ENCODE measurements at regions not wholly inside any gene's neighbourhood (a gene's known extent, or its start where the extent isn't known, plus 50 kb on each side); places are given as distances from the start of the nearest gene placed in this dataset.

DNA sequence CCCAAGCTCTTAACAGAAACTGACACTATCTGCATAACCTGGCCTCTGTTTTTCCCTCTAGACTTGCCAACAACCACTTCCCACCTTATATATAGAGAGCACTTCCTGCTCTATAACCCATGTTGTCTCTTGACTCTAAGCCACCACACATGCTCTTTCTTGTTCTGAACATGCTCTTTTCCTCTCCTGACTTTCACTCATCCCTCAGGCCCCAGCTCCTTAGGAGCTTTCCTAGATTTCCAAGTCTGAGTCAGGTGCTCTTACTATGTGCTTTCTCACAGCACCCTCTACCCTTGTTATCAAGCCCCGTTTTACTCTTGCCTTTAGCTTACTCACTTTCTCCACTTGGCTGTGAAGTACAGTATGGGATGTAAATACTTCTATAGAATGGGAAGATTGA, 143.9 kb upstream of the EYA4 start:
- no peak for DNase-seq
- Histone ChIP-seq H3K27ac (no peak overlapping the region), H3K4me1 (no peaks in the 10 kb centered on the region), H3K27me3 (no peaks in the 10 kb centered on the region), H3K4me3 (no peak overlapping the region), H3K9me3 (no peaks in the 10 kb centered on the region), H3K36me3 (no peaks in the 10 kb centered on the region)
- in situ Hi-C loops (cut with MboI; ENCODE audit: low pct_ligation_motif_present in 1 of 4, low pct_unique_long_range_greater_than_20kb in 1 of 4, low sequenced_read_pairs in 3 of 4) (no loop called here), intact Hi-C loops (cut with DNase I; ENCODE audit: low total_unique reads) (no loop called here)
- WGBS, 2 donors (ENCODE audit: low coverage in 1 of 2), result 56 to 71% methylated on average over 1 of the region's 1 CpG
- no peak for TF ChIP-seq POLR2A (IDR thresholded peaks at IDR 0.05)
- TF ChIP-seq EP300 (IDR thresholded peaks at IDR 0.05; ENCODE audit: low read depth), result no peak
- TF ChIP-seq, protein P1, sequence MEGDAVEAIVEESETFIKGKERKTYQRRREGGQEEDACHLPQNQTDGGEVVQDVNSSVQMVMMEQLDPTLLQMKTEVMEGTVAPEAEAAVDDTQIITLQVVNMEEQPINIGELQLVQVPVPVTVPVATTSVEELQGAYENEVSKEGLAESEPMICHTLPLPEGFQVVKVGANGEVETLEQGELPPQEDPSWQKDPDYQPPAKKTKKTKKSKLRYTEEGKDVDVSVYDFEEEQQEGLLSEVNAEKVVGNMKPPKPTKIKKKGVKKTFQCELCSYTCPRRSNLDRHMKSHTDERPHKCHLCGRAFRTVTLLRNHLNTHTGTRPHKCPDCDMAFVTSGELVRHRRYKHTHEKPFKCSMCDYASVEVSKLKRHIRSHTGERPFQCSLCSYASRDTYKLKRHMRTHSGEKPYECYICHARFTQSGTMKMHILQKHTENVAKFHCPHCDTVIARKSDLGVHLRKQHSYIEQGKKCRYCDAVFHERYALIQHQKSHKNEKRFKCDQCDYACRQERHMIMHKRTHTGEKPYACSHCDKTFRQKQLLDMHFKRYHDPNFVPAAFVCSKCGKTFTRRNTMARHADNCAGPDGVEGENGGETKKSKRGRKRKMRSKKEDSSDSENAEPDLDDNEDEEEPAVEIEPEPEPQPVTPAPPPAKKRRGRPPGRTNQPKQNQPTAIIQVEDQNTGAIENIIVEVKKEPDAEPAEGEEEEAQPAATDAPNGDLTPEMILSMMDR (IDR thresholded peaks at IDR 0.05), result no peak
- no peak for TF ChIP-seq POLR2AphosphoS5 (IDR thresholded peaks at IDR 0.05)

DNA sequence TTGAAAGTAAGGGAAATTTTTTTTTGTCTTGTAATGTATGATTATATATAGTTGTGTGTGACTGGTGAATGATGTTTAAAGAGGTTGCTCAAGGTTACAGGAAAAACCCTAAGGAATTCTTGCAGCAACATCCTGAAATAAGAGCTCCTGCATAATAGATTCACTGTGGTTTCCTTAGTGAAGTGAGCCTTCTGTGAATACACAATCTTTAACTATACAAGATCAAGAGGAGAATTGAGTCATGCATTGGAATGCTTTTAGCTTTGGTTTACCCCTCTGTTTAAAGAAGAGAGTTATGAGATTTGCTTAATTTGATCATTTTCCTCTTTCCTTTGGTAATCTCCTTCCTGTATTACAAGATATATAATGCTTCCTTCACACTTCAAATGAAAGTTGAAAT, 141.6 kb upstream of the EYA4 start:
- intact Hi-C loops (cut with DNase I; ENCODE audit: low total_unique reads) (no loop called here), in situ Hi-C loops (cut with MboI; ENCODE audit: low pct_ligation_motif_present in 1 of 4, low pct_unique_long_range_greater_than_20kb in 1 of 4, low sequenced_read_pairs in 3 of 4) (no loop called here)
- no peaks in the 10 kb centered on the region for H3K9me3 ChIP-seq
- no peak for DNase-seq
- no peaks in the 10 kb centered on the region for H3K36me3 ChIP-seq
- no peaks in the 10 kb centered on the region for H3K4me1 ChIP-seq
- no peaks in the 10 kb centered on the region for H3K27me3 ChIP-seq
- TF ChIP-seq, protein P1 (IDR thresholded peaks at IDR 0.05), result no peak
- no peak for TF ChIP-seq POLR2AphosphoS5 (IDR thresholded peaks at IDR 0.05)
- no peak for TF ChIP-seq EP300 (IDR thresholded peaks at IDR 0.05; ENCODE audit: low read depth)
- no peak for TF ChIP-seq POLR2A (IDR thresholded peaks at IDR 0.05)
- H3K27ac ChIP-seq, result no peak overlapping the region
- H3K4me3 ChIP-seq, result no peak overlapping the region

DNA sequence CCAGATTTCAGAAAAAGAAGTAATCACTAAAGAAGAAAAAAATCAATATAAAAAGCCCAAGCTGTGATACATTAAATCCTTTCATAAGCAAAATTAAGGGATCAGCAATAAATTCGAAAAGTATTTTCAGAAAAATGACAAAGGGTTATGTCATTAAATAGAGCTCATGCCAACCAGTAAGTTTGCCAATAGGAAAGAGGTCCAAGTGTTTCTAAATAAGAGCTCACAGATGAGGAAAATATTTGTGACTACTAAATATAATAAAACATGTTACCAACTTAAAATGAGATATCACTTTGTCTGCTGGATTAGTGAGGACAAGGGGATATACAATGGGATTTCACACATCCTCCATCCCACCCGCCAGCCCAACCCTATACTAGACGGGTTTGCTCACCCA, 140.3 kb upstream of the EYA4 start:
- no peak for DNase-seq
- TF ChIP-seq, protein P1 (IDR thresholded peaks at IDR 0.05), result no peak
- TF ChIP-seq POLR2AphosphoS5 (IDR thresholded peaks at IDR 0.05) (no peak), EP300 (IDR thresholded peaks at IDR 0.05; ENCODE audit: low read depth) (no peak), POLR2A (IDR thresholded peaks at IDR 0.05) (no peak)
- intact Hi-C loops (cut with DNase I; ENCODE audit: low total_unique reads) (no loop called here), in situ Hi-C loops (cut with MboI; ENCODE audit: low pct_ligation_motif_present in 1 of 4, low pct_unique_long_range_greater_than_20kb in 1 of 4, low sequenced_read_pairs in 3 of 4) (no loop called here)
- Histone ChIP-seq H3K9me3 (no peaks in the 10 kb centered on the region), H3K4me3 (no peak overlapping the region), H3K27ac (no peak overlapping the region), H3K4me1 (no peaks in the 10 kb centered on the region), H3K36me3 (no peaks in the 10 kb centered on the region), H3K27me3 (no peaks in the 10 kb centered on the region)
- 72 to 73% methylated on average over 3 of the region's 3 CpGs for WGBS, 2 donors (ENCODE audit: low coverage in 1 of 2)

DNA sequence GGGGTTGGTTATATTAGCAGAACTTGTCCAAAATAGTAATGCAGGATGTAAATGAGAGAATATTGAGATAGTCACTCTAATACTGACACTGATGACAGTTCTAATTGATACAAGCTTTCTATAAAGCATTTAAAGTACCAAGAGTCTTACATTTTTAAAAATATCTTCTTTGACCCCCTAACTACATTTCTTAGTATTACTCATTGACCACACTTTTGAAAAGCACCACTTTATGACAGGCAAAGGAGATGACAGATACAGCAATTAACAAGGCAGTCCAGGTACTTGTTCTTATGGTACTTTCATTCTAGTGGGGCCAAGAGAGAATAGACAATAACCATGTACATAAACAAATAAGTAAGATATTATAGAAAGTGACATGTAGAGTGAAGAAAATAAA, 139.4 kb upstream of the EYA4 start:
- Histone ChIP-seq H3K4me1 (no peaks in the 10 kb centered on the region), H3K27ac (no peak overlapping the region), H3K4me3 (no peak overlapping the region), H3K36me3 (no peaks in the 10 kb centered on the region), H3K27me3 (no peaks in the 10 kb centered on the region), H3K9me3 (no peaks in the 10 kb centered on the region)
- in situ Hi-C loops (cut with MboI; ENCODE audit: low pct_ligation_motif_present in 1 of 4, low pct_unique_long_range_greater_than_20kb in 1 of 4, low sequenced_read_pairs in 3 of 4), result no loop called here
- no peak for DNase-seq
- intact Hi-C loops (cut with DNase I; ENCODE audit: low total_unique reads), result no loop called here
- no peak for TF ChIP-seq POLR2AphosphoS5 (IDR thresholded peaks at IDR 0.05)
- no peak for TF ChIP-seq POLR2A (IDR thresholded peaks at IDR 0.05)

DNA sequence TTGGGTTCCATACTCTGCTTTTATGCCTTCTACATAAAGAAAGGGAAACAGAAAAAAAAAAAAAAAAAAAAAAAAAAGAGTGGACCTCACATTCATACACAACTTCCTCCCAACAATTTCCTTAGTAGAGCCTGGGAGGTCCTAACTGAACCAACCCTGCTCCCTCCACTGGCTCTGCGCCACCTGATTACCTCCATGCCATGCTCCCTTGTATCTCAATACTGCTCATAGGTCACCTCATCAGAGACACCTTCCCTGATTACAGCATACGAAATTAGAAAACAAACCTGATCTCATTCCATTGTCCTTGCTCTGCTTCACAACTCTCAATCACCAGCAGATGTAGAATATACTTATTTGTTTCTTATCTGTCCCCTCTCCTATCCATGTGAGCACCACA, 134.2 kb upstream of the EYA4 start:
- Histone ChIP-seq H3K27me3 (no peaks in the 10 kb centered on the region), H3K36me3 (no peaks in the 10 kb centered on the region), H3K4me3 (no peak overlapping the region), H3K4me1 (no peaks in the 10 kb centered on the region), H3K27ac (no peak overlapping the region), H3K9me3 (no peaks in the 10 kb centered on the region)
- in situ Hi-C loops (cut with MboI; ENCODE audit: low pct_ligation_motif_present in 1 of 4, low pct_unique_long_range_greater_than_20kb in 1 of 4, low sequenced_read_pairs in 3 of 4), result no loop called here
- TF ChIP-seq, protein P1 (IDR thresholded peaks at IDR 0.05), result no peak
- TF ChIP-seq EP300 (IDR thresholded peaks at IDR 0.05; ENCODE audit: low read depth) (no peak), POLR2A (IDR thresholded peaks at IDR 0.05) (no peak), POLR2AphosphoS5 (IDR thresholded peaks at IDR 0.05) (no peak)
- 78 to 89% methylated on average over 2 of the region's 2 CpGs for WGBS, 2 donors (ENCODE audit: low coverage in 1 of 2)
- intact Hi-C loops (cut with DNase I; ENCODE audit: low total_unique reads), result no loop called here
- DNase-seq, result no peak

All from transverse colon (tissue), 4 donors.